Sigmoid colon (tissue), 6 donors: ENCODE measurements at regions not wholly inside any gene's neighbourhood (a gene's known extent, or its start where the extent isn't known, plus 50 kb on each side); places are given as distances from the start of the nearest gene placed in this dataset.

ENCODE experiments used
- DNase-seq: peaks from one replicate; pipeline ENCODE4 v3.0.0-alpha.2; 2019
- H3K27ac ChIP-seq, 4 donors: fragments of 200-600 bp; sonication (generic); one replicate each; pipeline ENCODE4 v1.5.1; 2016 to 2019; ENCODE audit warnings: mild to moderate bottlenecking in 1 of 4
- H3K27me3 ChIP-seq, 3 donors: fragments of 200-600 bp; sonication (generic); one replicate each; pipeline ENCODE4 v1.5.1; 2019; ENCODE audit warnings: mild to moderate bottlenecking in 1 of 3
- H3K36me3 ChIP-seq, 4 donors: fragments of 200-600 bp; sonication (generic); one replicate each; pipeline ENCODE4 v1.5.1; 2016 to 2019
- H3K4me1 ChIP-seq, 4 donors: fragments of 200-600 bp; sonication (generic); one replicate each; pipeline ENCODE4 v1.5.1; 2017 to 2019
- H3K4me3 ChIP-seq, 4 donors: fragments of 200-600 bp; sonication (generic); one replicate each; pipeline ENCODE4 v1.5.1; 2017 to 2019; ENCODE audit warnings: mild to moderate bottlenecking in 2 of 4, moderate library complexity in 1 of 4
- H3K9me3 ChIP-seq, 4 donors: fragments of 200-600 bp in 3 of 4; sonication (generic) in 3 of 4; one replicate each; pipeline versions ENCODE4 v1.5.1 to v1.6.1; 2013 to 2019
- CTCF ChIP-seq, 4 experiments: fragments of 450-650 bp in 3 of 4; fragments of 200-600 bp in 1 of 4; IDR thresholded peaks; one replicate each; pipeline ENCODE4 v1.5.1; 2016 to 2019; ENCODE audit warnings: antibody characterized with exemption in 4 of 4, mild to moderate bottlenecking in 3 of 4, moderate library complexity in 2 of 4
- EP300 ChIP-seq, 4 donors: sonication (generic); formaldehyde crosslinking; IDR thresholded peaks; one replicate each; pipeline ENCODE4 v1.6.1; 2017; ENCODE audit warnings: antibody characterized with exemption in 4 of 4
- POLR2A ChIP-seq, 2 donors: fragments of 450-650 bp; IDR thresholded peaks; one replicate each; pipeline ENCODE4 v1.6.1; 2016; ENCODE audit warnings: antibody characterized with exemption in 2 of 2, mild to moderate bottlenecking in 2 of 2, moderate library complexity in 2 of 2
- POLR2AphosphoS5 ChIP-seq, 4 donors: sonication (generic); formaldehyde crosslinking; IDR thresholded peaks; one replicate each; pipeline ENCODE4 v1.6.1; 2017; ENCODE audit warnings: antibody characterized with exemption in 4 of 4
- WGBS, 2 donors: extraction: QIAGEN DNeasy Blood & Tissue Kit; methylation state at CpG; one replicate each; pipeline ENCODE4 v1.1.7; 2013; 5-methylcytosine and 5-hydroxymethylcytosine counted together
- intact Hi-C: fragments of 100-400 bp; cut with DNase I; formaldehyde crosslinking; loops from one replicate; pipeline ENCODE4 v1.15.1; 2023
- donor health status: healthy with polysubstance abuse.
- donor health status: healthy.

GRCh38 chr20:43263226-43263625, 73.5 kb upstream of the PTPRT start:
- WGBS, 2 donors = 62 to 66% methylated on average over 2 of the region's 2 CpGs
- intact Hi-C loops = no loop called here
- Histone ChIP-seq H3K4me3 (no peak overlapping the region), H3K36me3 (no peaks in the 10 kb centered on the region), H3K4me1 (no peaks in the 10 kb centered on the region), H3K9me3 (no peaks in the 10 kb centered on the region), H3K27ac (no peak overlapping the region), H3K27me3 (no peaks in the 10 kb centered on the region)
- DNase-seq = no peak
- TF ChIP-seq POLR2A (IDR thresholded peaks at IDR 0.05) (no peak), POLR2AphosphoS5 (IDR thresholded peaks at IDR 0.05) (no peak), CTCF (IDR thresholded peaks at IDR 0.05) (no peak), EP300 (IDR thresholded peaks at IDR 0.05) (no peak)

- H3K4me3 ChIP-seq = no peak overlapping the region
- H3K27ac ChIP-seq = no peak overlapping the region
- H3K4me1 ChIP-seq = no peaks in the 10 kb centered on the region
- TF ChIP-seq POLR2A (IDR thresholded peaks at IDR 0.05) (no peak), EP300 (IDR thresholded peaks at IDR 0.05) (no peak), CTCF (IDR thresholded peaks at IDR 0.05) (no peak), POLR2AphosphoS5 (IDR thresholded peaks at IDR 0.05) (no peak)
- no peaks in the 10 kb centered on the region for H3K36me3 ChIP-seq
- 77 to 85% methylated on average over 8 of the region's 8 CpGs for WGBS, 2 donors
- intact Hi-C loops = no loop called here
- no peak for DNase-seq
- H3K27me3 ChIP-seq = no peaks in the 10 kb centered on the region
- H3K9me3 ChIP-seq = no peaks in the 10 kb centered on the region
Measured at GRCh38 chr20:43262341-43262740, 72.6 kb upstream of the PTPRT start.

GRCh38 chr20:43255877-43256276, 66.2 kb upstream of the PTPRT start:
- no peaks in the 10 kb centered on the region for H3K9me3 ChIP-seq
- H3K4me3 ChIP-seq = no peak overlapping the region
- no peak for TF ChIP-seq EP300 (IDR thresholded peaks at IDR 0.05)
- no peak for TF ChIP-seq POLR2A (IDR thresholded peaks at IDR 0.05)
- TF ChIP-seq CTCF (IDR thresholded peaks at IDR 0.05) = no peak
- no peak for TF ChIP-seq POLR2AphosphoS5 (IDR thresholded peaks at IDR 0.05)
- no peaks in the 10 kb centered on the region for H3K27me3 ChIP-seq
- intact Hi-C loops = no loop called here
- H3K4me1 ChIP-seq = no peaks in the 10 kb centered on the region
- 59 to 70% methylated on average over 7 of the region's 7 CpGs for WGBS, 2 donors
- no peak overlapping the region for H3K27ac ChIP-seq
- H3K36me3 ChIP-seq = no peaks in the 10 kb centered on the region
- DNase-seq = no peak

- no peak for DNase-seq
- H3K4me1 ChIP-seq = no peaks in the 10 kb centered on the region
- H3K4me3 ChIP-seq = no peak overlapping the region
- H3K9me3 ChIP-seq = no peaks in the 10 kb centered on the region
- H3K27me3 ChIP-seq = no peaks in the 10 kb centered on the region
- no peaks in the 10 kb centered on the region for H3K36me3 ChIP-seq
- 76 to 83% methylated on average over 4 of the region's 4 CpGs for WGBS, 2 donors
- TF ChIP-seq EP300 (IDR thresholded peaks at IDR 0.05) = no peak
- TF ChIP-seq POLR2A (IDR thresholded peaks at IDR 0.05) = no peak
- no peak for TF ChIP-seq CTCF (IDR thresholded peaks at IDR 0.05)
- no peak for TF ChIP-seq POLR2AphosphoS5 (IDR thresholded peaks at IDR 0.05)
- H3K27ac ChIP-seq = no peak overlapping the region
- intact Hi-C loops = no loop called here
Measured at GRCh38 chr20:43252761-43253160, 63.1 kb upstream of the PTPRT start.

GRCh38 chr20:43248341-43248740, 58.6 kb upstream of the PTPRT start:
- WGBS, 2 donors = 84 to 88% methylated on average over 2 of the region's 2 CpGs
- no peak overlapping the region for H3K27ac ChIP-seq

More at GRCh38 chr20:43248341-43248740, 58.6 kb upstream of the PTPRT start:
- H3K4me3 ChIP-seq = no peak overlapping the region
- H3K9me3 ChIP-seq = no peaks in the 10 kb centered on the region
- no peaks in the 10 kb centered on the region for H3K36me3 ChIP-seq
- intact Hi-C loops = no loop called here
- peaks cover 0 to 11% (median 0%) of the 10 kb centered on the region in 3 donors for H3K27me3 ChIP-seq
- no peak for TF ChIP-seq EP300 (IDR thresholded peaks at IDR 0.05)
- no peak for TF ChIP-seq POLR2AphosphoS5 (IDR thresholded peaks at IDR 0.05)
- no peak for TF ChIP-seq CTCF (IDR thresholded peaks at IDR 0.05)
- TF ChIP-seq POLR2A (IDR thresholded peaks at IDR 0.05) = no peak
- no peaks in the 10 kb centered on the region for H3K4me1 ChIP-seq
- no peak for DNase-seq
